H9 (cell line): ENCODE measurements at regions not wholly inside any gene's neighbourhood (a gene's known extent, or its start where the extent isn't known, plus 50 kb on each side); places are given as distances from the start of the nearest gene placed in this dataset.

ENCODE experiments used
- DNase-seq: peaks from one replicate; pipeline ENCODE4 v3.0.0-alpha.2; 2017
- H2AFZ ChIP-seq: one replicate; pipeline ENCODE4 v1.6.1; 2013; ENCODE audit warnings: mild to moderate bottlenecking, low read length, control low read depth, moderate library complexity
- H2AK5ac ChIP-seq: 2 replicates; pipeline ENCODE4 v1.6.1; 2013; ENCODE audit warnings: low read length, control low read depth, mixed read lengths; ENCODE audit not compliant: insufficient read length
- H2BK120ac ChIP-seq: one replicate; pipeline ENCODE4 v1.6.1; 2013; ENCODE audit warnings: low read depth, mild to moderate bottlenecking, low read length, control low read depth, inconsistent platforms; ENCODE audit not compliant: poor library complexity, severe bottlenecking
- H2BK12ac ChIP-seq: 2 replicates; pipeline ENCODE4 v1.6.1; 2013; ENCODE audit warnings: low read length, control low read depth, mixed read lengths, low read depth; ENCODE audit not compliant: insufficient read length
- H2BK15ac ChIP-seq: 2 replicates; pipeline ENCODE4 v1.6.1; 2013; ENCODE audit warnings: low read depth, low read length, control low read depth
- H2BK20ac ChIP-seq: one replicate; pipeline ENCODE4 v1.6.1; 2013; ENCODE audit warnings: low read depth, mild to moderate bottlenecking, low read length, control low read depth, inconsistent platforms; ENCODE audit not compliant: poor library complexity, severe bottlenecking
- H2BK5ac ChIP-seq: 2 replicates; pipeline ENCODE4 v1.6.1; 2013; ENCODE audit warnings: low read length, control low read depth, mixed read lengths; ENCODE audit not compliant: insufficient read length
- H3K14ac ChIP-seq: 2 replicates; pipeline ENCODE4 v1.6.1; 2013; ENCODE audit warnings: low read length, control low read depth; ENCODE audit not compliant: insufficient read depth
- H3K18ac ChIP-seq: 2 replicates; pipeline ENCODE4 v1.6.1; 2013; ENCODE audit warnings: low read depth, mild to moderate bottlenecking, mixed read lengths, low read length, control low read depth; ENCODE audit not compliant: insufficient read length
- H3K23ac ChIP-seq: 2 replicates; pipeline ENCODE4 v1.6.1; 2013; ENCODE audit warnings: low read length, control low read depth, mixed read lengths, low read depth; ENCODE audit not compliant: insufficient read length
- H3K23me2 ChIP-seq: 2 replicates; pipeline ENCODE4 v1.6.1; 2013; ENCODE audit warnings: low read depth, mild to moderate bottlenecking, mixed read lengths, low read length, control low read depth; ENCODE audit not compliant: insufficient read length, poor library complexity, severe bottlenecking
- H3K27ac ChIP-seq: 2 replicates; pipeline ENCODE4 v1.5.1; 2013; ENCODE audit warnings: low read length, control low read depth, mixed read lengths, low read depth; ENCODE audit not compliant: insufficient read length
- H3K27me3 ChIP-seq: 2 replicates; pipeline ENCODE4 v1.6.1; 2013; ENCODE audit warnings: low read length, control low read depth, inconsistent platforms; ENCODE audit not compliant: insufficient read depth
- H3K4ac ChIP-seq: 2 replicates; pipeline ENCODE4 v1.6.1; 2013; ENCODE audit warnings: low read depth, mild to moderate bottlenecking, control low read depth, inconsistent platforms, low read length, moderate library complexity
- H3K4me1 ChIP-seq: 2 replicates; pipeline ENCODE4 v1.6.1; 2013; ENCODE audit warnings: low read length, control low read depth, inconsistent platforms; ENCODE audit not compliant: insufficient read depth
- H3K4me2 ChIP-seq: 2 replicates; pipeline ENCODE4 v1.6.1; 2013; ENCODE audit warnings: low read length, control low read depth, mixed read lengths; ENCODE audit not compliant: insufficient read length, insufficient read depth
- H3K56ac ChIP-seq: 2 replicates; pipeline ENCODE4 v1.6.1; 2013; ENCODE audit warnings: low read depth, mild to moderate bottlenecking, mixed read lengths, low read length, control low read depth; ENCODE audit not compliant: insufficient read length
- H3K79me1 ChIP-seq: 2 replicates; pipeline ENCODE4 v1.6.1; 2013; ENCODE audit warnings: low read depth, mild to moderate bottlenecking, moderate library complexity, low read length, control low read depth, inconsistent platforms; ENCODE audit not compliant: insufficient read depth, poor library complexity, severe bottlenecking
- H3K79me2 ChIP-seq: 2 replicates; pipeline ENCODE4 v1.6.1; 2013; ENCODE audit warnings: low read length, control low read depth, inconsistent platforms; ENCODE audit not compliant: insufficient read depth
- H3K9ac ChIP-seq: 2 replicates; pipeline ENCODE4 v1.6.1; 2013; ENCODE audit warnings: low read length, control low read depth, mixed read lengths; ENCODE audit not compliant: insufficient read length; ENCODE audit errors: extremely low read depth
- H3K9me3 ChIP-seq: one replicate; pipeline ENCODE4 v1.6.1; 2013; ENCODE audit warnings: low read depth, low read length, inconsistent platforms; ENCODE audit not compliant: control insufficient read depth
- H3T11ph ChIP-seq: one replicate; pipeline ENCODE4 v1.6.1; 2013; ENCODE audit warnings: mild to moderate bottlenecking, low read length, control low read depth, inconsistent platforms
- H4K20me1 ChIP-seq: one replicate; pipeline ENCODE4 v1.6.1; 2013; ENCODE audit not compliant: control insufficient read depth, insufficient read length, insufficient read depth
- H4K5ac ChIP-seq: 2 replicates; pipeline ENCODE4 v1.6.1; 2013; ENCODE audit warnings: low read depth, mild to moderate bottlenecking, mixed read lengths, low read length, control low read depth; ENCODE audit not compliant: insufficient read length
- H4K8ac ChIP-seq: replicated peaks from 2 replicates; pipeline ENCODE4 v1.6.1; 2013; ENCODE audit warnings: low read length, control low read depth, mixed read lengths, low read depth; ENCODE audit not compliant: insufficient read length
- H4K91ac ChIP-seq: 2 replicates; pipeline ENCODE4 v1.6.1; 2013; ENCODE audit warnings: low read depth, mild to moderate bottlenecking, moderate library complexity, mixed read lengths, low read length, control low read depth; ENCODE audit not compliant: insufficient read length
- H3K27ac Mint-ChIP-seq, 3 experiments: 2 replicates in 2 of 3; 3 replicates in 1 of 3; pipeline ENCODE4 v1.8.0; 2020 to 2021; ENCODE audit warnings: mixed read lengths in 3 of 3, mild to moderate bottlenecking in 1 of 3, moderate library complexity in 1 of 3
- H3K27me3 Mint-ChIP-seq: 2 replicates; pipeline ENCODE4 v1.8.0; 2021; ENCODE audit warnings: low read depth, mild to moderate bottlenecking, moderate library complexity, mixed read lengths
- H3K36me3 Mint-ChIP-seq, 3 experiments: 2 replicates in 2 of 3; 3 replicates in 1 of 3; pipeline ENCODE4 v1.8.0; 2020 to 2021; ENCODE audit warnings: low read depth in 3 of 3, mixed read lengths in 3 of 3; ENCODE audit not compliant: insufficient read depth in 1 of 3
- H3K4me1 Mint-ChIP-seq, 2 experiments: 2 replicates each; pipeline ENCODE4 v1.8.0; 2020; ENCODE audit warnings: mixed read lengths in 2 of 2
- H3K4me3 Mint-ChIP-seq, 2 experiments: 2 replicates in 1 of 2; 3 replicates in 1 of 2; pipeline ENCODE4 v1.8.0; 2020 to 2021; ENCODE audit warnings: mild to moderate bottlenecking in 2 of 2, mixed read lengths in 2 of 2, moderate library complexity in 1 of 2
- H3K9me3 Mint-ChIP-seq, 2 experiments: 2 replicates in 1 of 2; 3 replicates in 1 of 2; pipeline ENCODE4 v1.8.0; 2020; ENCODE audit warnings: mild to moderate bottlenecking in 2 of 2, mixed read lengths in 2 of 2, moderate library complexity in 1 of 2
- WGBS: extraction: QIAGEN DNeasy Blood & Tissue Kit; methylation state at CpG from one replicate; pipeline ENCODE4 v1.1.7; 2013; ENCODE audit warnings: missing lambda C conversion rate, low lambda C conversion rate, mixed read lengths; ENCODE audit not compliant: insufficient read length; ENCODE audit errors: extremely low coverage; 5-methylcytosine and 5-hydroxymethylcytosine counted together
- TF ChIP-seq, protein P1 (sequence below): fragments of 200-600 bp; sonication (generic); conservative IDR thresholded peaks from 3 replicates; pipeline ENCODE4 v1.8.0; 2021; ENCODE audit warnings: antibody characterized with exemption, mild to moderate bottlenecking

DNA sequence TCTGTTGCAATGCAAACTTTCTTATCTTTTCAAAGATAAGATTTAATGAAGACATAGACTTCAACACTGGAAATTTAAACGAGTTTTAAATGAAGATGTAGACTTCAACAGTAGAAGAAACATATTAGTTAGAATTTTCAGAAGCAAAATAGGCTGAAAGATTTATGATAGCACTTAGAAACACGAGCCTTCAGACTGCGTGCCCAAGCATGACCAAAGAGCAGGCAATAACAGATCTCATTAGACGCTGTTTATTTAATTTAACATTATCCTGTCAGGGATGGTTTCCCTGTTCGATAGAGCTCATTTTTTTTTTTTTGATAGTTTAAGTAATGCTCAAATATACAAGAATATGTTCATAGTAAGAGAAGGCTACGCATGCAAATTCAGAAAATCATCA, 604.7 kb upstream of the SOX9 start:
- no peak overlapping the region for H3K27ac ChIP-seq
- H2AK5ac ChIP-seq, result no peak overlapping the region
- no peak overlapping the region for H4K8ac ChIP-seq
- H3T11ph ChIP-seq, result no peak overlapping the region
- H3K4ac ChIP-seq, result no peak overlapping the region
- no peak overlapping the region for H2BK120ac ChIP-seq
- H4K20me1 ChIP-seq, result no peaks in the 10 kb centered on the region
- H3K36me3 Mint-ChIP-seq, result no peaks in the 10 kb centered on the region
- H3K4me3 Mint-ChIP-seq, result no peak overlapping the region
- no peaks in the 10 kb centered on the region for H3K4me1 ChIP-seq
- H2BK15ac ChIP-seq, result no peak overlapping the region
- H3K23ac ChIP-seq, result no peak overlapping the region
- H3K23me2 ChIP-seq, result no peaks in the 10 kb centered on the region
- WGBS, result no CpG with 5 or more reads among the region's 6 CpGs
- no peak for DNase-seq
- H3K14ac ChIP-seq, result no peak overlapping the region
- H2BK20ac ChIP-seq, result no peak overlapping the region
- no peaks in the 10 kb centered on the region for H3K79me2 ChIP-seq
- H3K27me3 ChIP-seq, result no peaks in the 10 kb centered on the region
- H2BK12ac ChIP-seq, result no peak overlapping the region
- H3K18ac ChIP-seq, result no peak overlapping the region
- H2BK5ac ChIP-seq, result no peak overlapping the region
- no peak overlapping the region for H3K4me2 ChIP-seq
- H3K9me3 ChIP-seq, result no peaks in the 10 kb centered on the region
- no peak overlapping the region for H3K27ac Mint-ChIP-seq
- peaks cover 3 to 5% of the 10 kb centered on the region in 2 experiments; a peak in 1 of 4 replicates for H3K4me1 Mint-ChIP-seq
- H3K56ac ChIP-seq, result no peak overlapping the region
- no peak overlapping the region for H2AFZ ChIP-seq
- H3K27me3 Mint-ChIP-seq, result no peaks in the 10 kb centered on the region
- H3K79me1 ChIP-seq, result no peaks in the 10 kb centered on the region
- no peak overlapping the region for H3K9ac ChIP-seq
- TF ChIP-seq, protein P1, sequence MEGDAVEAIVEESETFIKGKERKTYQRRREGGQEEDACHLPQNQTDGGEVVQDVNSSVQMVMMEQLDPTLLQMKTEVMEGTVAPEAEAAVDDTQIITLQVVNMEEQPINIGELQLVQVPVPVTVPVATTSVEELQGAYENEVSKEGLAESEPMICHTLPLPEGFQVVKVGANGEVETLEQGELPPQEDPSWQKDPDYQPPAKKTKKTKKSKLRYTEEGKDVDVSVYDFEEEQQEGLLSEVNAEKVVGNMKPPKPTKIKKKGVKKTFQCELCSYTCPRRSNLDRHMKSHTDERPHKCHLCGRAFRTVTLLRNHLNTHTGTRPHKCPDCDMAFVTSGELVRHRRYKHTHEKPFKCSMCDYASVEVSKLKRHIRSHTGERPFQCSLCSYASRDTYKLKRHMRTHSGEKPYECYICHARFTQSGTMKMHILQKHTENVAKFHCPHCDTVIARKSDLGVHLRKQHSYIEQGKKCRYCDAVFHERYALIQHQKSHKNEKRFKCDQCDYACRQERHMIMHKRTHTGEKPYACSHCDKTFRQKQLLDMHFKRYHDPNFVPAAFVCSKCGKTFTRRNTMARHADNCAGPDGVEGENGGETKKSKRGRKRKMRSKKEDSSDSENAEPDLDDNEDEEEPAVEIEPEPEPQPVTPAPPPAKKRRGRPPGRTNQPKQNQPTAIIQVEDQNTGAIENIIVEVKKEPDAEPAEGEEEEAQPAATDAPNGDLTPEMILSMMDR, result no peak
- H4K5ac ChIP-seq, result no peak overlapping the region
- H3K9me3 Mint-ChIP-seq, result peaks cover 0 to 4% of the 10 kb centered on the region in 2 experiments; a peak in 1 of 5 replicates
- H4K91ac ChIP-seq, result no peak overlapping the region
